Neural cell (in vitro differentiated cells): ENCODE measurements at regions not wholly inside any gene's neighbourhood (a gene's known extent, or its start where the extent isn't known, plus 50 kb on each side); places are given as distances from the start of the nearest gene placed in this dataset.

ENCODE experiments used
- EP300 ChIP-seq: fragments of 450-650 bp; conservative IDR thresholded peaks from 2 replicates; pipeline ENCODE4 v1.6.1; 2014; ENCODE audit warnings: antibody characterized with exemption, mild to moderate bottlenecking, moderate library complexity; ENCODE audit not compliant: poor library complexity, severe bottlenecking
- EZH2 ChIP-seq: fragments of 200-600, 300-800 bp; shearing (Covaris generic), sonication (generic); IDR thresholded peaks from 2 replicates; pipeline ENCODE4 v1.6.1; 2014; ENCODE audit warnings: antibody characterized with exemption, low read length, borderline replicate concordance, mild to moderate bottlenecking; ENCODE audit not compliant: insufficient read depth, poor library complexity, severe bottlenecking
- MXI1 ChIP-seq: fragments of 450-650 bp; conservative IDR thresholded peaks from 2 replicates; pipeline ENCODE4 v1.6.1; 2014; ENCODE audit warnings: antibody characterized with exemption, mild to moderate bottlenecking; ENCODE audit not compliant: poor library complexity, severe bottlenecking
- POLR2AphosphoS5 ChIP-seq: IDR thresholded peaks from 2 replicates; pipeline ENCODE4 v1.6.1; 2012
- RAD21 ChIP-seq: fragments of 450-650 bp; conservative IDR thresholded peaks from 2 replicates; pipeline ENCODE4 v1.6.1; 2014; ENCODE audit warnings: antibody characterized with exemption, mild to moderate bottlenecking, moderate library complexity
- SMC3 ChIP-seq: fragments of 450-650 bp; conservative IDR thresholded peaks from 2 replicates; pipeline ENCODE4 v1.6.1; 2014; ENCODE audit warnings: antibody characterized with exemption, mild to moderate bottlenecking, moderate library complexity; ENCODE audit not compliant: poor library complexity
- TAF1 ChIP-seq: IDR thresholded peaks from 2 replicates; pipeline ENCODE4 v1.6.1; 2012; ENCODE audit warnings: low read depth
- TF ChIP-seq, protein P1 (sequence below): fragments of 450-650 bp; IDR thresholded peaks from 2 replicates; pipeline ENCODE4 v1.5.1; 2014; ENCODE audit warnings: antibody characterized with exemption, mild to moderate bottlenecking, moderate library complexity; ENCODE audit not compliant: poor library complexity, severe bottlenecking
- TF ChIP-seq, protein P2 (sequence below): IDR thresholded peaks from 2 replicates; pipeline ENCODE4 v1.6.1; 2012; ENCODE audit warnings: borderline replicate concordance

DNA sequence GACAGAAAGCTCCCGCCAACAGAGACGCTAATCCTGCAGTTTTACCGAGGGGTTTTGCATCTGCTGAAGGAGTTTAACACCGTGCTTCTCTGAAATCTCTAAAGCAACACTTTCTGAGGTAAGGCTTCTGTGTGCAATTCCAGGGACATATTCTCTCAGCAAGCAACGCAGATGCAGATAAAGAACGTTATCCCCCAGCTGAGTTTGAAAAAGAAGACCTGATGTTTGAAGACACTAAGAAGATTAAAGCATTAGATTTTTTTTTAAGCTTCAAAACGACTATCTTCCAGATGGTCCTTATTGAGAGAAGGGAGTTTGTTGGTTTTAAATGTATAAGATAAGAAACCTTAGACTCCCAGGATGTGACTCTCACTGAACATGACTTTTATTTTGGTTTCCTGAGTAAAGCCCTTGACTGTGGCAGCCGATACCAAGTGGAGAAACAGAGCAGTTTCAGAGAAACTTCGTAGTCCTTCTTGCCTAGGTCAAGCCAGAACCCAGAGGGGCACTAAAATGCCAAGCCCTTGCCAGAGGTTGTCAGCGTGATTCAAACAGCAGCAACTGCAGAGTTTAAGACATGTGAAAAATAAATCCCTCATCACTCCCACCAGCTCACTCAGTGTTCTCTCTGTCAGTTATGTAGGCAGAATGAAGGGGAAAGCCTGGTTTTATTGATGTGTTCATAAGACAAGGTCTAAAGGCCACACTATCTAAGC, 353.3 kb upstream of the CNR1 start:
- TF ChIP-seq, protein P1, sequence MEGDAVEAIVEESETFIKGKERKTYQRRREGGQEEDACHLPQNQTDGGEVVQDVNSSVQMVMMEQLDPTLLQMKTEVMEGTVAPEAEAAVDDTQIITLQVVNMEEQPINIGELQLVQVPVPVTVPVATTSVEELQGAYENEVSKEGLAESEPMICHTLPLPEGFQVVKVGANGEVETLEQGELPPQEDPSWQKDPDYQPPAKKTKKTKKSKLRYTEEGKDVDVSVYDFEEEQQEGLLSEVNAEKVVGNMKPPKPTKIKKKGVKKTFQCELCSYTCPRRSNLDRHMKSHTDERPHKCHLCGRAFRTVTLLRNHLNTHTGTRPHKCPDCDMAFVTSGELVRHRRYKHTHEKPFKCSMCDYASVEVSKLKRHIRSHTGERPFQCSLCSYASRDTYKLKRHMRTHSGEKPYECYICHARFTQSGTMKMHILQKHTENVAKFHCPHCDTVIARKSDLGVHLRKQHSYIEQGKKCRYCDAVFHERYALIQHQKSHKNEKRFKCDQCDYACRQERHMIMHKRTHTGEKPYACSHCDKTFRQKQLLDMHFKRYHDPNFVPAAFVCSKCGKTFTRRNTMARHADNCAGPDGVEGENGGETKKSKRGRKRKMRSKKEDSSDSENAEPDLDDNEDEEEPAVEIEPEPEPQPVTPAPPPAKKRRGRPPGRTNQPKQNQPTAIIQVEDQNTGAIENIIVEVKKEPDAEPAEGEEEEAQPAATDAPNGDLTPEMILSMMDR: no peak
- TF ChIP-seq POLR2AphosphoS5 (no peak), EZH2 (no peak), EP300 (no peak), RAD21 (no peak), SMC3 (no peak), TAF1 (no peak), MXI1 (no peak)
- TF ChIP-seq, protein P2, sequence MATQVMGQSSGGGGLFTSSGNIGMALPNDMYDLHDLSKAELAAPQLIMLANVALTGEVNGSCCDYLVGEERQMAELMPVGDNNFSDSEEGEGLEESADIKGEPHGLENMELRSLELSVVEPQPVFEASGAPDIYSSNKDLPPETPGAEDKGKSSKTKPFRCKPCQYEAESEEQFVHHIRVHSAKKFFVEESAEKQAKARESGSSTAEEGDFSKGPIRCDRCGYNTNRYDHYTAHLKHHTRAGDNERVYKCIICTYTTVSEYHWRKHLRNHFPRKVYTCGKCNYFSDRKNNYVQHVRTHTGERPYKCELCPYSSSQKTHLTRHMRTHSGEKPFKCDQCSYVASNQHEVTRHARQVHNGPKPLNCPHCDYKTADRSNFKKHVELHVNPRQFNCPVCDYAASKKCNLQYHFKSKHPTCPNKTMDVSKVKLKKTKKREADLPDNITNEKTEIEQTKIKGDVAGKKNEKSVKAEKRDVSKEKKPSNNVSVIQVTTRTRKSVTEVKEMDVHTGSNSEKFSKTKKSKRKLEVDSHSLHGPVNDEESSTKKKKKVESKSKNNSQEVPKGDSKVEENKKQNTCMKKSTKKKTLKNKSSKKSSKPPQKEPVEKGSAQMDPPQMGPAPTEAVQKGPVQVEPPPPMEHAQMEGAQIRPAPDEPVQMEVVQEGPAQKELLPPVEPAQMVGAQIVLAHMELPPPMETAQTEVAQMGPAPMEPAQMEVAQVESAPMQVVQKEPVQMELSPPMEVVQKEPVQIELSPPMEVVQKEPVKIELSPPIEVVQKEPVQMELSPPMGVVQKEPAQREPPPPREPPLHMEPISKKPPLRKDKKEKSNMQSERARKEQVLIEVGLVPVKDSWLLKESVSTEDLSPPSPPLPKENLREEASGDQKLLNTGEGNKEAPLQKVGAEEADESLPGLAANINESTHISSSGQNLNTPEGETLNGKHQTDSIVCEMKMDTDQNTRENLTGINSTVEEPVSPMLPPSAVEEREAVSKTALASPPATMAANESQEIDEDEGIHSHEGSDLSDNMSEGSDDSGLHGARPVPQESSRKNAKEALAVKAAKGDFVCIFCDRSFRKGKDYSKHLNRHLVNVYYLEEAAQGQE: no peak
